Kidney (tissue), 13 donors: ENCODE measurements at regions not wholly inside any gene's neighbourhood (a gene's known extent, or its start where the extent isn't known, plus 50 kb on each side); places are given as distances from the start of the nearest gene placed in this dataset.
"Not testable (repeated sequence)": the region's sequence is repeated elsewhere in the genome, so short reads cannot be mapped to it uniquely, and the experiment has no call there.

Experiments used
- DNase-seq, 5 donors: peaks; one replicate each; pipeline ENCODE4 v3.0.0-alpha.2; 2013 to 2020
- FAIRE-seq: peaks from 2 replicates; lab custom pipeline; 2012; peaks lifted over from hg19 to GRCh38; lab: Jason Lieb, UNC
- H3K27ac ChIP-seq, 2 donors: one replicate each; pipeline ENCODE4 v1.7.0; 2013; ENCODE audit warnings: low read depth in 2 of 2, low read length in 2 of 2, inconsistent platforms in 1 of 2
- H3K27me3 ChIP-seq: one replicate; pipeline ENCODE4 v1.7.1; 2013; ENCODE audit warnings: low read length, inconsistent platforms; ENCODE audit not compliant: control insufficient read depth, insufficient read depth
- H3K36me3 ChIP-seq, 3 donors: one replicate each; pipeline versions ENCODE4 v1.7.0 to v1.7.1; 2013; ENCODE audit warnings: low read length in 3 of 3, control low read depth in 1 of 3, inconsistent platforms in 1 of 3; ENCODE audit not compliant: insufficient read depth in 3 of 3, control insufficient read depth in 2 of 3
- H3K4me1 ChIP-seq, 3 donors: one replicate each; pipeline versions ENCODE4 v1.7.0 to v1.7.1; 2013; ENCODE audit warnings: low read length in 3 of 3, inconsistent platforms in 1 of 3, low read depth in 1 of 3; ENCODE audit not compliant: control insufficient read depth in 2 of 3, insufficient read depth in 2 of 3
- H3K4me3 ChIP-seq, 3 donors: one replicate each; pipeline versions ENCODE4 v1.7.0 to v1.8.1; 2013; ENCODE audit warnings: low read length in 3 of 3, control low read depth in 1 of 3, inconsistent platforms in 1 of 3
- H3K9ac ChIP-seq, 3 donors: one replicate each; pipeline versions ENCODE4 v1.7.0 to v1.7.1; 2013; ENCODE audit warnings: low read length in 3 of 3, control low read depth in 1 of 3, inconsistent platforms in 1 of 3
- H3K9me3 ChIP-seq, 3 donors: one replicate each; pipeline versions ENCODE4 v1.7.0 to v1.7.1; 2013; ENCODE audit warnings: low read length in 3 of 3, control low read depth in 1 of 3, inconsistent platforms in 1 of 3; ENCODE audit not compliant: control insufficient read depth in 2 of 3, insufficient read depth in 1 of 3
- intact Hi-C: fragments of 100-400 bp; cut with DNase I; formaldehyde crosslinking; loops from one replicate; pipeline ENCODE4 v1.11.1; 2022
- TF ChIP-seq, protein P1 (sequence below): IDR thresholded peaks from 3 replicates; pipeline ENCODE4 v1.5.1; 2012; ENCODE audit warnings: mild to moderate bottlenecking, moderate library complexity, borderline replicate concordance; ENCODE audit not compliant: insufficient read depth; ENCODE audit errors: extremely low read depth
- donor health status: control.
- donor health status: control.
- donor health status: control.
- donor health status: control.
- donor health status: control.
- donor health status: DM: yes; HTN: yes; CAD: no.
- donor health status: Normal renal cell carcinoma (clear cell type).

DNA sequence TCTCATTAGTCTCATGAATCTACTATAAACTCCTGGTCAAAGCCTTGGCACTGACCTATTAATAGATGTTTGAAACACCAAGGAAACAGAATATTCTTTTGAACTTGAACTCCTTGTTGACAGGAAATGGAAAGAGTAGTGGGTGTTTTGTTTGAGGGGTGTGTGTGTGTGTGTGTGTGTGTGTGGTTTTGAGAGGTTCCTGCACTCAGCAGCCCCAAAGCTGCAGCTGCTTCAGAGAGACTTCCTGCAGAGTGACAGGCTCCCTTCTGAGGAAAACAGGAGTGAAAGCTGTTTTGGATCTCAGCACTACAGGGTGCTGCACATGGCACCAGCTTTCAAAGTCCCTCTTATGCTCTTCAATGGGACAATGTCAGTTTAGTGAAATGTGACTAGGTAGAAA, 546.5 kb upstream of the STEAP1 start:
- H3K27ac ChIP-seq: no peak overlapping the region
- no peaks in the 10 kb centered on the region for H3K4me1 ChIP-seq
- no peaks in the 10 kb centered on the region for H3K27me3 ChIP-seq
- no peak overlapping the region for H3K9ac ChIP-seq
- no peak for FAIRE-seq
- TF ChIP-seq, protein P1, sequence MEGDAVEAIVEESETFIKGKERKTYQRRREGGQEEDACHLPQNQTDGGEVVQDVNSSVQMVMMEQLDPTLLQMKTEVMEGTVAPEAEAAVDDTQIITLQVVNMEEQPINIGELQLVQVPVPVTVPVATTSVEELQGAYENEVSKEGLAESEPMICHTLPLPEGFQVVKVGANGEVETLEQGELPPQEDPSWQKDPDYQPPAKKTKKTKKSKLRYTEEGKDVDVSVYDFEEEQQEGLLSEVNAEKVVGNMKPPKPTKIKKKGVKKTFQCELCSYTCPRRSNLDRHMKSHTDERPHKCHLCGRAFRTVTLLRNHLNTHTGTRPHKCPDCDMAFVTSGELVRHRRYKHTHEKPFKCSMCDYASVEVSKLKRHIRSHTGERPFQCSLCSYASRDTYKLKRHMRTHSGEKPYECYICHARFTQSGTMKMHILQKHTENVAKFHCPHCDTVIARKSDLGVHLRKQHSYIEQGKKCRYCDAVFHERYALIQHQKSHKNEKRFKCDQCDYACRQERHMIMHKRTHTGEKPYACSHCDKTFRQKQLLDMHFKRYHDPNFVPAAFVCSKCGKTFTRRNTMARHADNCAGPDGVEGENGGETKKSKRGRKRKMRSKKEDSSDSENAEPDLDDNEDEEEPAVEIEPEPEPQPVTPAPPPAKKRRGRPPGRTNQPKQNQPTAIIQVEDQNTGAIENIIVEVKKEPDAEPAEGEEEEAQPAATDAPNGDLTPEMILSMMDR: no peak
- no peak overlapping the region for H3K4me3 ChIP-seq
- DNase-seq: no peak
- H3K36me3 ChIP-seq: no peaks in the 10 kb centered on the region
- H3K9me3 ChIP-seq: no peaks in the 10 kb centered on the region
- intact Hi-C loops: no loop called here

DNA sequence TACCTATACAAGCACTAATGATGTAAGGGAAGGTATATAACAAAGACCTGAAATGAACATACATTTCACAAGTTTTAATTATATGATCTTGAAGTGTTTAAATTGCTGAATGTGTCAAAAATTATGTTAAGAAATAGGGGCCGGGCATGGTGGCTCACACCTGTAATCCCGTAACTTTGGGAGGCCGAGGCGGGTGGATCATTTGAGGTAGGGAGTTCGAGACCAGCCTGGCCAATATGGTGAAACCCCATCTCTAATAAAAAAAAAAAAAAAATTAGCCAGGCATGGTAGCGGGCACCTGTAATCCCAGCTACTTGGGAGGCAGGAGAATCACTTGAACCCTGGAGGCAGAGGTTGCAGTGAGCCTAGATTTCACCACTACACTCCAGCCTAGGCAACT, 537.4 kb upstream of the STEAP1 start:
- H3K27me3 ChIP-seq, H3K4me3 ChIP-seq, intact Hi-C loops, H3K4me1 ChIP-seq, FAIRE-seq, DNase-seq, H3K9me3 ChIP-seq, H3K9ac ChIP-seq, H3K27ac ChIP-seq, H3K36me3 ChIP-seq: not testable (repeated sequence)

DNA sequence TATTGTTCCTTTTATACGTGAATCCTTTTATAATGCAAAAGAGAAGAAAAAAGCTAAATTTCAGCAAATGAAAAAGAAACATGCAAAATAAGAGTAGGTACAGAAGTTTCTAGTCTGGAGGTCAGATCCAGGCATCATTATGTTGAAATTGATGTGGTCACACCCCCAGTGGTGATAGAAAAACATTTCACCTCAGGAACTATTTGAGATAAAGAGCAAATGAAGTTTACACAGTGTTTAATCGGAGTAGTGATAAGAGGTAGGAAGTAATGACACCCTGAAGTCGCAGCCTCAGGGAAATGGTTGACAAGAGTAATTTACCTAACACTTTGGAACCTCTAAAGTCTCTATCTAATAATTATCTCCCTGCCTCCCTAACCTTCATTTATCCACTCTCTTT, 536.0 kb upstream of the STEAP1 start:
- H3K27ac ChIP-seq: no peak overlapping the region
- DNase-seq: no peak
- H3K9me3 ChIP-seq: no peaks in the 10 kb centered on the region
- no peak for FAIRE-seq
- H3K4me1 ChIP-seq: no peaks in the 10 kb centered on the region
- no peaks in the 10 kb centered on the region for H3K36me3 ChIP-seq
- no peak overlapping the region for H3K4me3 ChIP-seq
- H3K27me3 ChIP-seq: no peaks in the 10 kb centered on the region
- no peak overlapping the region for H3K9ac ChIP-seq
- TF ChIP-seq, protein P1: no peak
- intact Hi-C loops: no loop called here

DNA sequence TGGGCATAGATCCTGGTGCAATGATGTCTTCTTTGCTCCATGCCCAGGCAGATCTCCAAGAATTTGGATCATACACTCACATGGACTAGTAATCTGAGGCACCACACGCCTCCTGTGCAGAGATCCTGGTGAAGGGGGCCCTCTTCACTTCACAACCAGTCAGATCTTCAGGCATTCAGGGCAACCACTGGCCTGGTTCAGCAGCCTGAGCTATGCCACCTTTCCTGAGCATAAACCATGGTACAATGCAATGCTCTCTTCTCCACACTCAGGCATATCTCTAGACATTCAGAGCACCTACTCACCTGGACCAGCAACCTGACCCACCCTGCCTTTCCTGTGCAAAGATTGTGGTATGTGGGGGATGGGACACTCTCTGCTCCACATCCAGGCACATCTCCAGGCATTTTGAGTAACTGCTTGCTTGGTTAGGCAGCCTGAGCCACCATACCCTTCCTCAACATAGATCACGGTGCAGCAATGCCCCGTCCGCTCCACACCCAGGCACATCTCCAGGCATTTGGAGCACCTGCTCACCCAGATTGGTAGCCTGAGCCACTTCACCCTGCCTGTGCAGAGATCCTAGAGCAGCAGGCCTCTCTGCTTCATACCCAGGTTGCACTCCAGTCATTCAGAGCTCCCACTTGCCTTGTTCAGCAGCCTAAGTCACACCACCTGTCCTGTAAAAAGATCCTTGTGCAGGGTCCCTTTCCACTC, 532.2 kb upstream of the STEAP1 start:
- no peaks in the 10 kb centered on the region for H3K9me3 ChIP-seq
- H3K4me1 ChIP-seq: no peaks in the 10 kb centered on the region
- no peak for DNase-seq

More for the DNA sequence above, 532.2 kb upstream of the STEAP1 start:
- H3K27me3 ChIP-seq: no peaks in the 10 kb centered on the region
- no peak overlapping the region for H3K4me3 ChIP-seq
- H3K9ac ChIP-seq: no peak overlapping the region
- H3K36me3 ChIP-seq: no peaks in the 10 kb centered on the region
- no peak for FAIRE-seq
- intact Hi-C loops: no loop called here
- no peak overlapping the region for H3K27ac ChIP-seq
- TF ChIP-seq, protein P1: no peak
